HEK293 (cell line): ENCODE measurements at regions not wholly inside any gene's neighbourhood (a gene's known extent, or its start where the extent isn't known, plus 50 kb on each side); places are given as distances from the start of the nearest gene placed in this dataset.

ENCODE experiments used
- AEBP2 ChIP-seq: fragments of 450-650 bp; formaldehyde crosslinking; IDR thresholded peaks from 2 replicates; pipeline ENCODE4 v1.5.1; 2016; ENCODE audit warnings: missing biosample characterization, missing genetic modification characterization, borderline replicate concordance
- PRDM1 ChIP-seq: fragments of 450-650 bp; formaldehyde crosslinking; IDR thresholded peaks from 2 replicates; pipeline ENCODE4; 2016; ENCODE audit warnings: missing biosample characterization, missing genetic modification characterization
- SP2 ChIP-seq: fragments of 450-650 bp; formaldehyde crosslinking; IDR thresholded peaks from 2 replicates; pipeline ENCODE4 v1.5.1; 2016; ENCODE audit warnings: missing biosample characterization, missing genetic modification characterization
- ZBTB1 ChIP-seq: fragments of 450-650 bp; formaldehyde crosslinking; IDR thresholded peaks from 2 replicates; pipeline ENCODE4 v1.5.1; 2016; ENCODE audit warnings: missing biosample characterization, missing genetic modification characterization
- ZNF549 ChIP-seq: fragments of 450-650 bp; IDR thresholded peaks from 2 replicates; pipeline ENCODE4 v1.5.1; 2018; ENCODE audit warnings: missing biosample characterization, missing genetic modification characterization, mild to moderate bottlenecking, inconsistent platforms, moderate library complexity
- ZNF639 ChIP-seq: fragments of 450-650 bp; formaldehyde crosslinking; IDR thresholded peaks from 2 replicates; pipeline ENCODE4 v1.5.1; 2016; ENCODE audit warnings: missing biosample characterization, missing genetic modification characterization
- ZNF768 ChIP-seq: fragments of 450-650 bp; formaldehyde crosslinking; IDR thresholded peaks from 2 replicates; pipeline ENCODE4 v1.5.1; 2018; ENCODE audit warnings: missing biosample characterization, mild to moderate bottlenecking, missing genetic modification characterization
- ZNF837 ChIP-seq: fragments of 450-650 bp; formaldehyde crosslinking; IDR thresholded peaks from 2 replicates; pipeline ENCODE4 v1.5.1; 2016; ENCODE audit warnings: missing biosample characterization, missing genetic modification characterization
- TF ChIP-seq, protein P1 (sequence below): fragments of 450-650 bp; formaldehyde crosslinking; IDR thresholded peaks from 2 replicates; pipeline ENCODE4 v1.5.1; 2016; ENCODE audit warnings: missing biosample characterization, missing genetic modification characterization
- TF ChIP-seq, protein P2 (sequence below): fragments of 450-650 bp; formaldehyde crosslinking; IDR thresholded peaks from 2 replicates; pipeline ENCODE4 v1.5.1; 2016; ENCODE audit warnings: missing biosample characterization, missing genetic modification characterization
- TF ChIP-seq, protein P3 (sequence below): fragments of 450-650 bp; formaldehyde crosslinking; IDR thresholded peaks from 2 replicates; pipeline ENCODE4 v1.5.1; 2016; ENCODE audit warnings: missing biosample characterization, missing genetic modification characterization

- no peak for TF ChIP-seq ZNF837
- TF ChIP-seq, protein P1, sequence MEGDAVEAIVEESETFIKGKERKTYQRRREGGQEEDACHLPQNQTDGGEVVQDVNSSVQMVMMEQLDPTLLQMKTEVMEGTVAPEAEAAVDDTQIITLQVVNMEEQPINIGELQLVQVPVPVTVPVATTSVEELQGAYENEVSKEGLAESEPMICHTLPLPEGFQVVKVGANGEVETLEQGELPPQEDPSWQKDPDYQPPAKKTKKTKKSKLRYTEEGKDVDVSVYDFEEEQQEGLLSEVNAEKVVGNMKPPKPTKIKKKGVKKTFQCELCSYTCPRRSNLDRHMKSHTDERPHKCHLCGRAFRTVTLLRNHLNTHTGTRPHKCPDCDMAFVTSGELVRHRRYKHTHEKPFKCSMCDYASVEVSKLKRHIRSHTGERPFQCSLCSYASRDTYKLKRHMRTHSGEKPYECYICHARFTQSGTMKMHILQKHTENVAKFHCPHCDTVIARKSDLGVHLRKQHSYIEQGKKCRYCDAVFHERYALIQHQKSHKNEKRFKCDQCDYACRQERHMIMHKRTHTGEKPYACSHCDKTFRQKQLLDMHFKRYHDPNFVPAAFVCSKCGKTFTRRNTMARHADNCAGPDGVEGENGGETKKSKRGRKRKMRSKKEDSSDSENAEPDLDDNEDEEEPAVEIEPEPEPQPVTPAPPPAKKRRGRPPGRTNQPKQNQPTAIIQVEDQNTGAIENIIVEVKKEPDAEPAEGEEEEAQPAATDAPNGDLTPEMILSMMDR (tag by site-specific recombination) = no peak
- TF ChIP-seq PRDM1 (tag by site-specific recombination) = no peak
- TF ChIP-seq, protein P2, sequence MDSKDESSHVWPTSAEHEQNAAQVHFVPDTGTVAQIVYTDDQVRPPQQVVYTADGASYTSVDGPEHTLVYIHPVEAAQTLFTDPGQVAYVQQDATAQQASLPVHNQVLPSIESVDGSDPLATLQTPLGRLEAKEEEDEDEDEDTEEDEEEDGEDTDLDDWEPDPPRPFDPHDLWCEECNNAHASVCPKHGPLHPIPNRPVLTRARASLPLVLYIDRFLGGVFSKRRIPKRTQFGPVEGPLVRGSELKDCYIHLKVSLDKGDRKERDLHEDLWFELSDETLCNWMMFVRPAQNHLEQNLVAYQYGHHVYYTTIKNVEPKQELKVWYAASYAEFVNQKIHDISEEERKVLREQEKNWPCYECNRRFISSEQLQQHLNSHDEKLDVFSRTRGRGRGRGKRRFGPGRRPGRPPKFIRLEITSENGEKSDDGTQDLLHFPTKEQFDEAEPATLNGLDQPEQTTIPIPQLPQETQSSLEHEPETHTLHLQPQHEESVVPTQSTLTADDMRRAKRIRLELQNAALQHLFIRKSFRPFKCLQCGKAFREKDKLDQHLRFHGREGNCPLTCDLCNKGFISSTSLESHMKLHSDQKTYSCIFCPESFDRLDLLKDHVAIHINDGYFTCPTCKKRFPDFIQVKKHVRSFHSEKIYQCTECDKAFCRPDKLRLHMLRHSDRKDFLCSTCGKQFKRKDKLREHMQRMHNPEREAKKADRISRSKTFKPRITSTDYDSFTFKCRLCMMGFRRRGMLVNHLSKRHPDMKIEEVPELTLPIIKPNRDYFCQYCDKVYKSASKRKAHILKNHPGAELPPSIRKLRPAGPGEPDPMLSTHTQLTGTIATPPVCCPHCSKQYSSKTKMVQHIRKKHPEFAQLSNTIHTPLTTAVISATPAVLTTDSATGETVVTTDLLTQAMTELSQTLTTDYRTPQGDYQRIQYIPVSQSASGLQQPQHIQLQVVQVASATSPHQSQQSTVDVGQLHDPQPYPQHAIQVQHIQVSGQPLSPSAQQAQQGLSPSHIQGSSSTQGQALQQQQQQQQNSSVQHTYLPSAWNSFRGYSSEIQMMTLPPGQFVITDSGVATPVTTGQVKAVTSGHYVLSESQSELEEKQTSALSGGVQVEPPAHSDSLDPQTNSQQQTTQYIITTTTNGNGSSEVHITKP = no peak
- no peak for TF ChIP-seq ZBTB1 (tag by site-specific recombination)
- TF ChIP-seq, protein P3, sequence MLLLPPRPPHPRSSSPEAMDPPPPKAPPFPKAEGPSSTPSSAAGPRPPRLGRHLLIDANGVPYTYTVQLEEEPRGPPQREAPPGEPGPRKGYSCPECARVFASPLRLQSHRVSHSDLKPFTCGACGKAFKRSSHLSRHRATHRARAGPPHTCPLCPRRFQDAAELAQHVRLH = no peak
- TF ChIP-seq ZNF768 = no peak
- no peak for TF ChIP-seq SP2
- no peak for TF ChIP-seq AEBP2
- TF ChIP-seq ZNF549 (tag by site-specific recombination) = no peak
- TF ChIP-seq ZNF639 = no peak
Measured at GRCh38 chr4:117311215-117311614, 225.8 kb upstream of the TRAM1L1 start.
